ENCODE measurements at regions not wholly inside any gene's neighbourhood (a gene's known extent, or its start where the extent isn't known, plus 50 kb on each side); places are given as distances from the start of the nearest gene placed in this dataset.

DNA sequence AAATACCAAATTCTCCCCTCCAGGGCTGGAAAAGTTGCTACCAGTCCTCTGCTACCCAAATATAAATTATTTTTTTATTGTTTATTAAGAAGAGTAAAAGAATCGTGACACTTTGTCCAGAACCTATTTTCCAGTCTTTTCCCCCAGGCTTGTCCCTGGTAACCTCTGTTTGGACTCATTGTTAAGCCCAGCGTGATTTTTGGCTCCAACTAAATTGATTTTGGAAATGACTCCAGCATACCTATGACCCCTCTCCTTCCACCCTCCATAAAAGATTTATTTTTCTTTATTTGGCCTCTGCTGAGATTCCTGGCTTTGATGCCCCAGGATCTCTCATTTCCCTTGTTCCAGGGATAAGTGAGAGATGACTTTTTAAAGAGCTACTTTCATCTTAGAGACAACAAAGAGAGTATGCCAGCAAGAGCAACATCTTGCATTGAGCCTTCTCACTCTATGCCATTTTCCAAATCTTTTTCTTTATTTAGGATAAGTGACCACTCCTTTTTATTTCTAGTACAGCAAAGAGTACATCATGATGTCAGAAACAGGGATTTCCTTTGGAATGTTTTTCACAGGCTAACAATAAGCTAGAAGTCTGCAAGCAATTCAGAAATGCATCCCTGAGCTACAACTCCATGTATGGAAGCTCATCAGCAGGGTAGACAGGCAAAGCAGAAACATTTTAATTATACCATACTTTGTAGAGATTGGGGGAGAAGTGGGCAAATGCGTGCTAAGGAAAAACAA is 75.8 kb downstream of the DAD1 start:
- DNase-seq (ENCODE audit: low read depth in 1 of 2, low spot score in 1 of 2) = no peak

DNA sequence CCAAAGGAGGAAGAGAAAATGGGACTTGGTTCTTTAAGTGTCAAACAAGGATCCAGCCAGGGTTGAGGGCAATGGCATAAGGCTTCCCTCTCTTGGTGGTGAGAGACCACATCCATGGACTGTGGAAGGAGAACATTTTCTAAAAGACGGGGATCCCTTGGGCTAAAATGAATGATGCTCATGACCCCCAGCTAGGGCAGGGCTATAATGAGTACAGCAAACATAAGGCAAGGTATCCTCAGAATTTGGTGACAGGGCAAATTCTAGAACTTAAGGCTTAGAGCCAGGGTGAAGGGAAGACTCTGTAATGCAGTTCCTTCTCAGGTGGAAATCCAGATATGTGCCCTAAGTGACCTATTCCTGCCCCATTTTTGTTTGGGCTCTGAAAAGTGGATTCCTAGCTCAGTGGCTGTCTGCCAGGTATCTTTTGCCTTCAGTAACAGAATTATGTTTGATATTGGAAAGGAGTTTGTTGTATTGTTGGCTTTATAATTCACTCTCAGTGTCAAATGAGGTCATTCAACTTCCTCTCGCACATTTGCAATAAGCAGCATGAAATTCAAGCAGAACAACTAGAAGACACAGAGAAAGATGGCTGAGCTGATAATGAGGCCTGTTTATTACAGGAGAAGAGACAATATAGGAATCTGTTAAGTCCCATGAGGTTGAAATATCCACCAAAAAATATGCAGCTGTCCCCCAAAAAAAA is 76.8 kb downstream of the DAD1 start:
- no peak for DNase-seq (ENCODE audit: low read depth in 1 of 2, low spot score in 1 of 2)

GRCh38 chr14:22510527-22511110 is 78.4 kb downstream of the DAD1 start:
- no peak for DNase-seq (ENCODE audit: low read depth in 1 of 2, low spot score in 1 of 2)

GRCh38 chr14:22509751-22510300 is 79.2 kb downstream of the DAD1 start:
- DNase-seq (ENCODE audit: low read depth in 1 of 2, low spot score in 1 of 2) = no peak

- no peak for DNase-seq (ENCODE audit: low read depth in 1 of 2, low spot score in 1 of 2)
These were observed 79.9 kb downstream of the DAD1 start for GRCh38 chr14:22509036-22509709.

DNA sequence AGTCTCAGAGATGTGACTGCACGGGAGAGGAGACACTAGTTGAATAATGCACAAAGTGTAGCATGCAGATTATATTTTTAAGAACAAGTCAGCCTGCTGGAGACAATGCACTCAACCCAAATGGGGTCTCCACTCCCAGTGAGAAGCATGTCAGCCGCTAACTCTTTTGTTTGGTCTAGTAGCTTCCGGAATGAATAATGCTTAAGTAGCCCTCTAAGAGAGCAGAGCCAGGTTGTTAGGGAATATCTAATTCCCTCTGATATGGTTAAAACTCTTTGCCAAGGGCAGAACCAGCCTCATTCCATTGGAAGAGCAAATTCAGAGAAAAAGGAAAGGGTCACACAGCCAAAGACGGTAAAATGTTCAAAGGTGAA is 80.4 kb downstream of the DAD1 start:
- no peak for DNase-seq (ENCODE audit: low read depth in 1 of 2, low spot score in 1 of 2)

DNA sequence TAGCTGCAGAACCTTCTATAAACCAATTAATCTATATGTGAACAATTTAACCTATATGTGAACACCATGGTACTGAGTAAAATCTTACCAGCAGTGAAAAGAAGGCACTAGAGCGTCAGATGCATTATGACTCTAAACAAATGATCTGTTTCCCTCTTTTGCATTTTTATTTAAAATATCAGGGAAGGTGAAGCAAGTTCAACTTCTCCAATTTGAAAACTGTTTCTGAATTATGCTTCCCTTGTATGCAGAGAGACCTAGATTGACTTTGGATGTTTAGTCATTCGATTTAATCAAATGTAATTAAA is 80.9 kb downstream of the DAD1 start:
- DNase-seq (ENCODE audit: low read depth in 1 of 2, low spot score in 1 of 2) = no peak

GRCh38 chr14:22506778-22507351 is 82.2 kb downstream of the DAD1 start:
- DNase-seq (ENCODE audit: low read depth in 1 of 2, low spot score in 1 of 2) = no peak

DNA sequence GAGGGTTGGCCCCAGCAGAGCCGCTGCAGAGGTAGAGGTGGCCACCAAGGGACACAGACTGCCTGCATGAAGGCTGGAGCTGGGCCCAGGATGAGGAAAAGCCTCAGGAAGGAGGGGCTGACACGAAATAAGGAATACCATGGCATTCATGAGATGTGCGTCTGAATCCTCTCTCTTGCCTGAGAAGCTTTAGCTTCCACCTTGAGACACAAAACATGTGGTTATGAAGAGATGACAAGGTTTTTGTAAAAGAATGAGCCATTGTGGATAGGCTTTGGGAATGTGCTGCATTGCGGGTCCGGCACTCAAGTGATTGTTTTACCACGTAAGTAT is 82.7 kb downstream of the DAD1 start:
- no peak for DNase-seq (ENCODE audit: low read depth in 1 of 2, low spot score in 1 of 2)

- no peak for DNase-seq (ENCODE audit: low read depth in 1 of 2, low spot score in 1 of 2)
These were observed 83.2 kb downstream of the DAD1 start for GRCh38 chr14:22505697-22506377.

GRCh38 chr14:22505309-22505696 is 83.7 kb downstream of the DAD1 start:
- DNase-seq (ENCODE audit: low read depth in 1 of 2, low spot score in 1 of 2) = no peak

GRCh38 chr14:22502551-22502950 is 86.5 kb downstream of the DAD1 start:
- DNase-seq (ENCODE audit: low read depth in 1 of 2, low spot score in 1 of 2) = no peak

GRCh38 chr14:22502007-22502406 is 87.0 kb downstream of the DAD1 start:
- DNase-seq (ENCODE audit: low read depth in 1 of 2, low spot score in 1 of 2) = no peak

DNA sequence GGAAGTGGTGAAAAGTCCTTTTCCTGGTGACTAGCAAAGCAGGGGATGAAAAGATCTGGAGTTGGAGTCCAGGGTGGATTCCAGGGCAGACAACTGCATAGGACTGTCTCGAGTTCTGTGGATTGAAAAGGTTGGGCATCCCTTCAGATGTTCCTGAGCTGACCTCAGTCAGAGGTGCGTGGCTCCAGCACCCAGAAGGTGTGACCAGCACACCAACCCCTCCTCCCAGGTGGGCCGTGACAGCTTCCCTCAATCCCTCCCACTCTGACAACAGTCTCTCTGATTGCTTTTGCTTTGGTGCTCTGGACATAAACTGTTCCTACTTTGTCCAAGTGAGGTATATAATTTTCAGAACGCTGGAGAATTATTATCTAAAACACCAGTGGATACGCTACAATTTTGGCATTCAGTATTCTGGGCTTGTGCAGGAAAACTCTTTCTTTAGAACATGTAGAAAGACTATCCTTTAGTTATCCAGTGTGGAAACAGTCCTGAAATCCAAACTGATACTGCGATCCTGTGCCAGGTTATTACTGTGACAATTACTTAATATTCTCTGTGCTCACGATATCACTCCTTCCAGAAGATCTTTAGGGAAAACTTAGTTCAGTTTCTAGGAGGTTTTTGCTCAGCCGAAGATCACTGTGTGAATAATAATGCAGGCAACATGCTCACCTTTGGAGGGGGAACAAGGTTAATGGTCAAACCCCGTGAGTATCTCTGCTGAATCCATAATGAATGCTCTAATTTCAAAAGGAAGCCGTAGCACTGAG is 87.9 kb downstream of the DAD1 start:
- DNase-seq (ENCODE audit: low read depth in 1 of 2, low spot score in 1 of 2) = no peak

GRCh38 chr14:22500525-22500924 is 88.5 kb downstream of the DAD1 start:
- no peak for DNase-seq (ENCODE audit: low read depth in 1 of 2, low spot score in 1 of 2)

GRCh38 chr14:22497671-22498093 is 91.3 kb downstream of the DAD1 start:
- no peak for DNase-seq (ENCODE audit: low read depth in 1 of 2, low spot score in 1 of 2)

- no peak for DNase-seq (ENCODE audit: low read depth in 1 of 2, low spot score in 1 of 2)
These were observed 91.9 kb downstream of the DAD1 start for GRCh38 chr14:22497144-22497423.

GRCh38 chr14:22494486-22495135 is 94.4 kb downstream of the DAD1 start:
- no peak for DNase-seq (ENCODE audit: low read depth in 1 of 2, low spot score in 1 of 2)

DNA sequence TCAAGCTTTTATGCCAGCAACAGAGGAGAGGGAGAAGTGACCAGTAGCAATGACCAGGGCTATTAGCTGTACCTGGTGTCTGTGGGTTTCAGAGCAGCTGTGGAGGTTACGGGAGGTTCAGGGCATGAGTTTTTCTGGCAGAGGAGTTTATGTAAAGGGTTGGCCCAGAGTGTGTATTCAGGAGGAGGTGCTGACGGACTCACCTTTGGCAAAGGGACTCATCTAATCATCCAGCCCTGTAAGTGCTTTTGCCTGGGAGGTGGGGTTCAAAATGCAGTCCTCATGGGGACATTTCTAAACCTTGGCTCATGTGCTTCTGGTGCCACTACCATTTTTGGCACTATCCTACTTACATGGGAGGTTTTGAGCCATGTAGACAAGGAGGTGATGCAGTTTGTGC is 95.3 kb downstream of the DAD1 start:
- DNase-seq (ENCODE audit: low read depth in 1 of 2, low spot score in 1 of 2) = no peak
